ENCODE measurements at regions not wholly inside any gene's neighbourhood (a gene's known extent, or its start where the extent isn't known, plus 50 kb on each side); places are given as distances from the start of the nearest gene placed in this dataset.

- DNase-seq (ENCODE audit: low read depth), result no peak
Measured at GRCh38 chr1:214205053-214205452, 75.9 kb upstream of the SMYD2 start.

GRCh38 chr1:214208460-214208859 lies 72.5 kb upstream of the SMYD2 start:
- no peak for DNase-seq (ENCODE audit: low read depth)

DNA sequence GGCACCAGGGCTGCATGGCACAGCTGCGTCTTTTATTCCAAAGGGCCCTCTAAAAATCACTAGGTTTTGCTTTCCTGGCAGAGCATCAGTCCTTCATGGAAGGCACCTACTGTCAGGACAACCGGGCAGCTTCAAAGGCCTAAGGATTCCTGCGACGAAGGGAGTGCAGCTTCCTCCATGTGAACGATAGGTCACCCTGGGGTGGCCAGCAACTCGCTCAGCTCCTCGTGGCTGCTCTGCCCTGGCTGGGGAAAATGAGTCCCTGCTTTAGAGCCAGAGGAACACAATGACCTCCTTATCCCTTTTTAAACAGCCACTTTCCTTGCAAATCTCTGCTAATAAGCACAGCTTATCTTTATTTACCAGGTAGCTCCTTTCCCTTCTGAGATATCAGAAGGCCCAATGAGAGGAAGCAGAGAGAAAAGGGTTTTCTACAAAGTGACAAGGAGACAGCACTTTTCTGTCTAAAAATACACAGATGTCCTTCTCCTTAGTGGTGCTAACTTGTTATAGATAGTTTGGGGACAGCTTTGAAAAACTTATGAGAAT lies 71.6 kb upstream of the SMYD2 start:
- no peak for DNase-seq (ENCODE audit: low read depth)

DNA sequence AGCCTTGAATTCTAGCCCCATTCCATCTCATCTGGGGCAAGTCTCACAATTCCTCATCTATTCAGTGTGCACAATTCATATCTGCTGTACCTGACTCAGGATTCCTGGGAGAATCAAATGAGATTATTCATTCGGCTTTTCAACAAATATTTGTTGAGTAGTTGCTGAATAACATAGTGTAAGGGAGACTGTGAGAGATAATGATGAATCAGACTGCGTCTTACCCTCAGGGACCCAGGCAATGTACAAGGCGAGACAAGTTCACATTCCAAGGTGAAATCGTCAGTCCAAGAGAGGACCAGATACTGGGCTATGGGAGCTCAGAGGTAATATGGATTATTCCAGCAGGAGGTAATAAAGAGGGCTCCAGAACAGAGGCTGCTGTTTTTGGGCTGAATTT lies 67.8 kb upstream of the SMYD2 start:
- peak; percentile 56 for DNase-seq (ENCODE audit: low read depth)

DNA sequence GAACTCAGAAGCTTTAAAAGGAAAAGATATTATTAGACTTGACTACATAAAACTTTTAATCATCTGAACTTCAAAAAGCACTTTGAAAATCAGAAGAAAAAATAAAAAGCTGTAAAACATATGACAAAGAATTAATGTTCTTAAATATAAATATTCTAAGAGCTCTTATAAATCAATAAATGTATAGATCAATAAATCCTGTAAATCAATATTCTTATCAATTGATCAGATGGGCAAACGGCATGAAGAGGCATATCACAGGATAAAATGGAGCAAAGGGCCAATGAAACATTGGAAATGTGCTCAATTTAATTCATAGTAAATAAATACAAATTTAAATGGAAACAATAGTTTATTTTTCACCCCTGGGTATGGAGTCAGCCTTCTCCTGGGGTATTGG lies 66.1 kb upstream of the SMYD2 start:
- DNase-seq (ENCODE audit: low read depth), result no peak

DNA sequence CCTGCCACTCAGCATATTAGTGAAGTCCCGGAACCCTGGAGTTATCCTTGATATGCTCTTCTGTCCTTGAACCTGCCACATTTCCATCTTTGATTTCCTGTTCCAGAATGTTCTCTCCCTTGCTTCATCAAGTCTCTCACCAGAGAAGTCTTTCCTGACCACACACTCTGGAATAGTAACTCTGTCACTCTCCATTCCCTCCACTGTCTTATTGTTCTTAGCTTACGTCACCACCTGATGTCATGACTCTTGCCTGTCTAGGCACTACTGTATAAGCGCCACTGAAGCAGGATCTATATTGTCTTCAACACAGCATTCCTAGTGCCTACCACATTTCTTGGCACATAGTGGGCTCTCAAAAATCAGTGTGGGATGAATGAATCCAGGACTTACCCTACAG lies 65.4 kb upstream of the SMYD2 start:
- DNase-seq (ENCODE audit: low read depth), result no peak

DNA sequence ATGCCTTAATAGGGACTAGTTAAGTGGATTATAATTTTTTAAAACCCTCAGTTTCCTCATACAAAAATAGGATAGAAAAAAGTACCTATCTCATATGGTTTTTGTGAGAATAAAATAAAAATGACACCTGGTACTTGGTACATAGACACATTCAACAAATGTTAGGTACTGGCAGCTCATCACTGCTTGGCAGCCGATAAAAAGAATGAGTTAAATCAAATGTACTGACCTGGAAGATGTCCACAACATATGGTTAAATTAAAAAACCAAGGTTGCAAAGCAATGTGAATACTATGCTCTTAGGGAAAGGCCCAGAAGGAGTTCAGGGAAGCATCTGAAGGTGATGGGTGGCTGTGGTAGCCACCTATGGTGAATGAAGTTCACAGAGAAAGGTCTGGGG lies 64.9 kb upstream of the SMYD2 start:
- no peak for DNase-seq (ENCODE audit: low read depth)

GRCh38 chr1:214216779-214217178 lies 64.2 kb upstream of the SMYD2 start:
- no peak for DNase-seq (ENCODE audit: low read depth)

DNA sequence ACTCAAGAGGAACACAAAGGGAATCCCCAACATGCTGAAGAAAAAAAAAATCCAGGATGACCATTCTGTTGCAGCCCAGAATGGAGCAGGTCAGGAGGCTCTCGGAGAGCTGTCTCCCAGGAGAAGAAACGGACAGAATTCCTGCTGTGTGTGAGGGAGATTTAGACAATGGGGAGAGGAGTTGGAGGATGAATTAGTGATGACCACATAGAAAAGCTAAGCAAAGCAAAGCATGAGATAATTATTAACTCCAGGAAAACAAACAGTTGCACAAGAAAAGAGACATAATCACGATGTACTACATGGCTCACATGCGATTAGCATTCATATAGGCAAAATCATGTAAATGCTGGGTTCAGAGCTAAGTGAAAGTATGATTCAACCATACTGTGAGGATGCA lies 61.1 kb upstream of the SMYD2 start:
- DNase-seq (ENCODE audit: low read depth), result no peak

DNA sequence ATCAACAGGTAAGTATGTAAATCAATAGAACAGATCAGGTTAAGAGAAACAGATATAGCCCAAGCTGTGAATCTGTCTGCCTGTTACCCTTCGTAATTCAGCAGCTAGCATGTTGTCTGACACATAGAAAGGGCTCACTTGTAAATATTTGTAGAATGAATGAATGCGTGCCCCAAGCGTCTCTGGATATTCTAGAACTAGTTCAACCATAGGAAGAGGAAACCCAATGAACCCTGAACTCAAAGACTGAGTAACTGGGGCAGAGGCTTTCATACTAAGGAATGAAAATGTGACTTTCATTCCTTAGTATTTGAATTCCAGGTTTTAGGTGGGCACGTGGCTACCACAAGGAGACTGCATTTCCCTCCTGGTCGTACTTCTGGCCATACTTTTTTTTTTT lies 60.1 kb upstream of the SMYD2 start:
- DNase-seq (ENCODE audit: low read depth), result no peak

DNA sequence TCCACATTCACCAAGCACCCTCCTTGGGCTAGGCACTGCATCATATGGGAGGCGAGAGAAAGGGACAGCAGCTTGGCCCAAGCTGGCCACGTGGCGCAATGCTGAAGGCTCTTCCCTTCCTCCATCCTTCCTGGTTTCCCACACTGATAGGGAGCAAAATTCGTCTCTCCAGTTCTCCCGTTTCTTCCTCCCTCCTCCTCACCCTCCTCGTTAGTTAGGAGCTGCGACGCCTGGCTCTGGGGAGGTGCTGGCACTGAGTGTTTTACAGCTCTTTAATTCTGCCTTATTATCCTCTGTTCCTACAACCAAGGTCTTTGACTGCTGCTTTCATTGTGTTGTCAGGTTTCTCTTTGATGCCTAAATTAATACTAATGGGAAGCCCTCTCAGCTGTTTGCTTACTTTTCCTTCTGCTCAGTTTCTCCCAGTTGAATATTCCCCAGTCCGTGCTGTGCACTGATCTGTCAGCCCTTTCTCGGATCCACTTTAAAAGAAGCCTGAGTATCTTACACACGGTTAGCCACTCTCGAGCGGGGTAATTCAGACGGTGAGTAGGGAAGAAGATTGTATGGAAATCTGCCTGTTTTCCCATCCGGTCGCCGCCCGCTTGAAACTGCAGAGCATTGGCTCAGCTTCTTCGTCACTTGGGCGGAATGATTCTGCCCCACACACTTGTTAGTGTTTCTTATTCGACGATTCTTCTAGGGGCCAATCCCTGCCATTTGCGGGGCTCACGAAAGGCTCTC lies 56.2 kb upstream of the SMYD2 start:
- no peak for DNase-seq (ENCODE audit: low read depth)

DNA sequence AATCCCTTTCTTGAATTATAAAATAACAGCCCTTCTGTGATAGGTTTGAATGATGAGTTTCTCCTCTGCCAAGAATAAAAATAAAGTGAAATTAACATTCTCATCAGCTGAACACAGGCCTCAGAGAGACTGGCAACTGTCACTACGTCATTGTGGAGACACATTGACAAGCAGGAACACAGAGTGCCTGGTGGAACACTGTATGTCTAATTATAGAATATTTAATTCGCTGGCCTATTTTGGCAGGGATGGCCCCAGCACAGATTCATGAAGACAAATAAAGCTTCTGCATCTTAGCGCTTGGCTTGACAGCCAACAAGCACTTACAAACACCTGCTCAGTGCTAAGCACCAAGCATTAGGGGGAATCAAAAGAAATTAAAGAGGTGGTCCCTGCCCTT lies 52.0 kb upstream of the SMYD2 start:
- no peak for DNase-seq (ENCODE audit: low read depth)

DNA sequence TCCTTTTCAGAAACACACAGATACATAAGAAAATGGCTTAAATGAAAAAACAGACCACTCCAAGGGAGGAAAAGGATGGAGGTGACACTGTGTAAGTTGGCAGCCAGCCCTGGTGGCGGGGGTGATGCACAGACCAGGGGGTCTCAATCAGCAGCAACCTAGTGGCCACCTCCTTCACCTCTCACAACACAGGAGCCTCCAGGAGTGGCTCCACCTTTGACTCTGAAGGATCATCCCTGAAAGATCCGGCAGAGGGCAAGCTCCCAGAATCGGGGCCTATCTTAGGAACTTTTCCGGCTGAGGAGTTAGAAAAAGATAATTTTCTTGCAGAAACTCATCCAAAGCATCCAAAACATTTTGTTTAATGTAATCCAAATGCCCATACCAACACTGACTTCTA lies 51.2 kb upstream of the SMYD2 start:
- DNase-seq (ENCODE audit: low read depth), result no peak
